ENCODE measurements at regions not wholly inside any gene's neighbourhood (a gene's known extent, or its start where the extent isn't known, plus 50 kb on each side); places are given as distances from the start of the nearest gene placed in this dataset.

GRCh38 chr5:6146271-6146670 is 232.1 kb downstream of the MED10 start:
- ChIA-PET CTCF (no interaction called here), POLR2A (no interaction called here)
- H3K79me2 ChIP-seq (ENCODE audit: control insufficient read depth, insufficient read depth, low read length) = no peaks in the 10 kb centered on the region
- dilution Hi-C loops (cut with MboI; ENCODE audit: extremely low pct_ligation_motif_present, low sequenced_read_pairs) (no loop called here), intact Hi-C loops (cut with micrococcal nuclease) (no loop called here)
- no peak overlapping the region for H3K4me2 ChIP-seq (ENCODE audit: insufficient read depth, low read length)
- H3K4me3 ChIP-seq (replicated peaks in 1 of 3; ENCODE audit: insufficient read depth in 1 of 3, low read depth in 1 of 3, low read length in 3 of 3) = no peak overlapping the region
- TF ChIP-seq POLR2A (IDR thresholded peaks at IDR 0.05; ENCODE audit: low read depth, low read length) (no peak), MYC (IDR thresholded peaks at IDR 0.05; ENCODE audit: low read depth, low read length) (no peak), FOS (IDR thresholded peaks at IDR 0.05; ENCODE audit: borderline replicate concordance, insufficient read depth, low read length) (no peak), POLR2AphosphoS5 (IDR thresholded peaks at IDR 0.05; ENCODE audit: insufficient read depth, low read depth, low read length) (no peak), JUN (IDR thresholded peaks at IDR 0.05; ENCODE audit: borderline replicate concordance, insufficient read depth, insufficient read length, low read depth) (no peak), GATA2 (IDR thresholded peaks at IDR 0.05; ENCODE audit: insufficient read depth, insufficient read length, low read depth, low read length) (no peak), MAX (IDR thresholded peaks at IDR 0.05; ENCODE audit: insufficient read depth, insufficient read length) (no peak)
- no peaks in the 10 kb centered on the region for H3K9me1 ChIP-seq (replicated peaks; ENCODE audit: control insufficient read depth, extremely low read depth, insufficient read depth, low read length)
- no peak for FAIRE-seq
- H4K20me1 ChIP-seq (replicated peaks; ENCODE audit: control insufficient read depth, extremely low read depth, insufficient read depth, low read length) = no peaks in the 10 kb centered on the region
- H3K9ac ChIP-seq (replicated peaks; ENCODE audit: extremely low read depth, insufficient read depth, low read length) = no peak overlapping the region
- no peaks in the 10 kb centered on the region for H3K27me3 ChIP-seq (ENCODE audit: control insufficient read depth in 2 of 2, insufficient read depth in 2 of 2, low read length in 2 of 2)
- no peaks in the 10 kb centered on the region for H3K36me3 ChIP-seq (ENCODE audit: control insufficient read depth in 2 of 2, extremely low read depth in 1 of 2, insufficient read depth in 2 of 2, low read length in 2 of 2)
- H3K27ac ChIP-seq (ENCODE audit: insufficient read depth, low read depth, low read length) = no peak overlapping the region
- no peak for DNase-seq (ENCODE audit: low read depth, low spot score)
- peaks cover 7% of the 10 kb centered on the region for H3K9me3 ChIP-seq (replicated peaks; ENCODE audit: control insufficient read depth, insufficient read depth, low read length)
- no peaks in the 10 kb centered on the region for H3K4me1 ChIP-seq (ENCODE audit: control insufficient read depth, extremely low read depth, insufficient read depth, low read length)
- no TSS peak for BruUV-seq (replicated peaks)
- no peak overlapping the region for H2AFZ ChIP-seq (ENCODE audit: low read depth, low read length)

GRCh38 chr5:6145616-6146237 is 232.6 kb downstream of the MED10 start:
- intact Hi-C loops (cut with micrococcal nuclease) (no loop called here), dilution Hi-C loops (cut with MboI; ENCODE audit: extremely low pct_ligation_motif_present, low sequenced_read_pairs) (no loop called here)
- TF ChIP-seq POLR2AphosphoS5 (IDR thresholded peaks at IDR 0.05; ENCODE audit: insufficient read depth, low read depth, low read length) = no peak
- no peak for TF ChIP-seq FOS (IDR thresholded peaks at IDR 0.05; ENCODE audit: borderline replicate concordance, insufficient read depth, low read length)
- no peak for TF ChIP-seq JUN (IDR thresholded peaks at IDR 0.05; ENCODE audit: borderline replicate concordance, insufficient read depth, insufficient read length, low read depth)
- TF ChIP-seq EZH2 (IDR thresholded peaks at IDR 0.05; ENCODE audit: borderline replicate concordance, low read depth, low read length, severe bottlenecking) = no peak
- no peak for TF ChIP-seq MYC (IDR thresholded peaks at IDR 0.05; ENCODE audit: low read depth, low read length)
- TF ChIP-seq CTCF (IDR thresholded peaks at IDR 0.05; ENCODE audit: extremely low read depth in 1 of 2, insufficient read depth in 1 of 2, low read depth in 1 of 2, low read length in 2 of 2) = no peak
- TF ChIP-seq MAX (IDR thresholded peaks at IDR 0.05; ENCODE audit: insufficient read depth, insufficient read length) = no peak
- Histone ChIP-seq H3K9me1 (replicated peaks; ENCODE audit: control insufficient read depth, extremely low read depth, insufficient read depth, low read length) (no peaks in the 10 kb centered on the region), H3K4me1 (ENCODE audit: control insufficient read depth, extremely low read depth, insufficient read depth, low read length) (no peaks in the 10 kb centered on the region), H4K20me1 (replicated peaks; ENCODE audit: control insufficient read depth, extremely low read depth, insufficient read depth, low read length) (no peaks in the 10 kb centered on the region), H3K36me3 (ENCODE audit: control insufficient read depth in 2 of 2, extremely low read depth in 1 of 2, insufficient read depth in 2 of 2, low read length in 2 of 2) (no peaks in the 10 kb centered on the region), H3K9ac (replicated peaks; ENCODE audit: extremely low read depth, insufficient read depth, low read length) (no peak overlapping the region), H2AFZ (ENCODE audit: low read depth, low read length) (no peak overlapping the region), H3K4me2 (ENCODE audit: insufficient read depth, low read length) (no peak overlapping the region), H3K4me3 (replicated peaks in 1 of 3; ENCODE audit: insufficient read depth in 1 of 3, low read depth in 1 of 3, low read length in 3 of 3) (no peak overlapping the region), H3K79me2 (ENCODE audit: control insufficient read depth, insufficient read depth, low read length) (no peaks in the 10 kb centered on the region), H3K27ac (ENCODE audit: insufficient read depth, low read depth, low read length) (no peak overlapping the region), H3K27me3 (ENCODE audit: control insufficient read depth in 2 of 2, insufficient read depth in 2 of 2, low read length in 2 of 2) (no peaks in the 10 kb centered on the region), H3K9me3 (replicated peaks; ENCODE audit: control insufficient read depth, insufficient read depth, low read length) (peaks cover 7% of the 10 kb centered on the region)
- no TSS peak for BruUV-seq (replicated peaks)
- FAIRE-seq (no peak), DNase-seq (ENCODE audit: low read depth, low spot score) (no peak)
- POLR2A ChIA-PET = no interaction called here
- CTCF ChIA-PET = no interaction called here
